ENCODE measurements at regions not wholly inside any gene's neighbourhood (a gene's known extent, or its start where the extent isn't known, plus 50 kb on each side); places are given as distances from the start of the nearest gene placed in this dataset.

- TF ChIP-seq CTCF (IDR thresholded peaks at IDR 0.05) (no peak), POLR2A (IDR thresholded peaks at IDR 0.05) (no peak)
Measured at GRCh38 chr13:44317752-44318151, 55.9 kb upstream of the SERP2 start.

Measured in suprapubic skin (tissue), 3 donors.